ENCODE measurements at regions not wholly inside any gene's neighbourhood (a gene's known extent, or its start where the extent isn't known, plus 50 kb on each side); places are given as distances from the start of the nearest gene placed in this dataset.

GRCh38 chr7:25383402-25383801 lies 155.1 kb upstream of the NPVF start:
- TF ChIP-seq, protein P1, sequence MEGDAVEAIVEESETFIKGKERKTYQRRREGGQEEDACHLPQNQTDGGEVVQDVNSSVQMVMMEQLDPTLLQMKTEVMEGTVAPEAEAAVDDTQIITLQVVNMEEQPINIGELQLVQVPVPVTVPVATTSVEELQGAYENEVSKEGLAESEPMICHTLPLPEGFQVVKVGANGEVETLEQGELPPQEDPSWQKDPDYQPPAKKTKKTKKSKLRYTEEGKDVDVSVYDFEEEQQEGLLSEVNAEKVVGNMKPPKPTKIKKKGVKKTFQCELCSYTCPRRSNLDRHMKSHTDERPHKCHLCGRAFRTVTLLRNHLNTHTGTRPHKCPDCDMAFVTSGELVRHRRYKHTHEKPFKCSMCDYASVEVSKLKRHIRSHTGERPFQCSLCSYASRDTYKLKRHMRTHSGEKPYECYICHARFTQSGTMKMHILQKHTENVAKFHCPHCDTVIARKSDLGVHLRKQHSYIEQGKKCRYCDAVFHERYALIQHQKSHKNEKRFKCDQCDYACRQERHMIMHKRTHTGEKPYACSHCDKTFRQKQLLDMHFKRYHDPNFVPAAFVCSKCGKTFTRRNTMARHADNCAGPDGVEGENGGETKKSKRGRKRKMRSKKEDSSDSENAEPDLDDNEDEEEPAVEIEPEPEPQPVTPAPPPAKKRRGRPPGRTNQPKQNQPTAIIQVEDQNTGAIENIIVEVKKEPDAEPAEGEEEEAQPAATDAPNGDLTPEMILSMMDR (IDR thresholded peaks at IDR 0.05; ENCODE audit: insufficient read depth, low read length, missing control alignments), result no peak
- POLR2A ChIA-PET, result no interaction called here
- no peak overlapping the region for H3K4me3 ChIP-seq (ENCODE audit: low read depth, low read length)
- no peak for DNase-seq (ENCODE audit: low read depth, low spot score)
- CTCF ChIA-PET, result interaction anchor here (1.6 kb wide), 1 partner anchor 8 kb away, joined by 5 read pairs; no protein-coding TSS in a partner anchor

DNA sequence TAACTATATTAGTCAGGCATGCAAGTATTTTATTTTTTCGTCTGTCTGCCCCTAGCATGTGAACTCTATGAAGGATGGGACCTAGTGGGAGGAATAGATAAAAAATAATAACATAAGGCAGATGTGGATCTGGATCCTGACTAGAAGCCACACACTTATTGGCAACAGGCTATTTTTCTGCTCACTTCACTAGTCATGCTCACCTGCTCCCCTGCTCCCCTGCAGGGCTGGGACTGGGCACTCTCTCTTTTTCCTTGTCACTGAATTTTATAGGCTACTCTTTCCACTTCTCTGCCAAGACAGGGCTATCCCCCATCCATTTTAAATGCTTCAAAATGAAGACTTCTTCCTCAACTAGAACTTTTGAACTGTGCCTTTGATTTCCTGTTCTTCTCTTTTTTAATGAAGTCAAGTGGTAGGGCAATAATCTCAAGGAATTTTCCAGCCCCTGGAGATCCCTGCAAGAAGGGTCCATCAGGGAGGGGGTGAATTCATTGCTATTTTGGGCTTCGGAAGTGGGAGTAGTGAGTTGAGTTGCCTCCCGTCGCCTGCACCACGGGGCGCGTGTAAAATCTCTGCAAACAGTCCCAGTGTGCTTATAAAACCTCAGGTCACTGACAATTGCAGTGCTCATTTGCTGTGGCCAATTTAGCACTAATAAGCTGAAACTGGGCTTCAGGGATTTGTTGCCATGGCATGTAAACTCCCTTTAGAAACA lies 156.7 kb upstream of the NPVF start:
- CTCF ChIA-PET, result interaction anchor here (0.8 to 2.2 kb wide), 2 partner anchors 125 to 168 kb away, joined by 3 to 23 read pairs; no protein-coding TSS in a partner anchor
- H3K4me3 ChIP-seq (ENCODE audit: low read depth, low read length), result no peak overlapping the region
- no peak for DNase-seq (ENCODE audit: low read depth, low spot score)
- TF ChIP-seq, protein P1 (IDR thresholded peaks at IDR 0.05; ENCODE audit: insufficient read depth, low read length, missing control alignments), result no peak
- POLR2A ChIA-PET, result no interaction called here

- H3K4me3 ChIP-seq (ENCODE audit: low read depth, low read length), result no peak overlapping the region
- TF ChIP-seq, protein P1 (IDR thresholded peaks at IDR 0.05; ENCODE audit: insufficient read depth, low read length, missing control alignments), result no peak
- ChIA-PET POLR2A (no interaction called here), CTCF (interaction anchor here (0.8 to 2.2 kb wide), 2 partner anchors 126 to 169 kb away, joined by 3 to 23 read pairs; no protein-coding TSS in a partner anchor)
- no peak for DNase-seq (ENCODE audit: low read depth, low spot score)
These were observed 157.3 kb upstream of the NPVF start for GRCh38 chr7:25385506-25386136.

DNA sequence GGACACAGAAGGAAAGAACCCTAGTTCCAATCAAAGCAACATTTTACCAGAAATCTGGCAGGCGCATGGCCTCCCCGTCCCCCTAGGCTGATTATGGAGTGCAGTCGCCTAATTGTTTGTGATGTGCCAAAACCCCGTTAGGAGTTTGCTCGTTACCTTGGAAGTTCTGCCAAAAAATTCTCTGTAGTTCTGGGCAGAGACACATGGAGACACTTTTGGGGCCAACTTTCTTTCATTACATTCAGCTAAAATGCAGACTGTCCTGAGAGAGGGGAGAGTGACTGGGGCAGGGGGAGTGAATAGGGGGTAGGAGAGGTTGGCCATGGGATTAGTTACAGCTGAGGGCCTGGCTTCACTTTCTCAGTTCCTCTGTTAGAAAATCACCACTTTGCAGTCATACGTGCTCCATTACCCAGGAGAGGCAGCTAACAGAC lies 158.0 kb upstream of the NPVF start:
- ChIA-PET CTCF (interaction anchor here (2.2 kb wide), 1 partner anchor 127 kb away, joined by 23 read pairs; no protein-coding TSS in a partner anchor), POLR2A (no interaction called here)
- no peak overlapping the region for H3K4me3 ChIP-seq (ENCODE audit: low read depth, low read length)
- no peak for DNase-seq (ENCODE audit: low read depth, low spot score)
- TF ChIP-seq, protein P1 (IDR thresholded peaks at IDR 0.05; ENCODE audit: insufficient read depth, low read length, missing control alignments), result no peak

GRCh38 chr7:25388681-25389080 lies 160.4 kb upstream of the NPVF start:
- CTCF ChIA-PET, result interaction anchor here (0.6 to 8.2 kb wide), 9 partner anchors 17 to 463 kb away, joined by 3 to 199 read pairs (median 4); no protein-coding TSS in a partner anchor
- POLR2A ChIA-PET, result no interaction called here
- DNase-seq (ENCODE audit: low read depth, low spot score), result no peak
- TF ChIP-seq, protein P1 (IDR thresholded peaks at IDR 0.05; ENCODE audit: insufficient read depth, low read length, missing control alignments), result no peak
- no peak overlapping the region for H3K4me3 ChIP-seq (ENCODE audit: low read depth, low read length)

GRCh38 chr7:25389489-25390106 lies 161.3 kb upstream of the NPVF start:
- ChIA-PET CTCF (interaction anchor here (0.6 to 8.2 kb wide), 14 partner anchors 12 to 473 kb away, joined by 3 to 199 read pairs (median 4); no protein-coding TSS in a partner anchor), POLR2A (no interaction called here)
- H3K4me3 ChIP-seq (ENCODE audit: low read depth, low read length), result no peak overlapping the region
- no peak for DNase-seq (ENCODE audit: low read depth, low spot score)
- TF ChIP-seq, protein P1 (IDR thresholded peaks at IDR 0.05; ENCODE audit: insufficient read depth, low read length, missing control alignments), result peak; percentile 30

All from AG04449 (cell line).